ENCODE measurements at regions not wholly inside any gene's neighbourhood (a gene's known extent, or its start where the extent isn't known, plus 50 kb on each side); places are given as distances from the start of the nearest gene placed in this dataset.
"Not testable (repeated sequence)": the region's sequence is repeated elsewhere in the genome, so short reads cannot be mapped to it uniquely, and the experiment has no call there.

DNA sequence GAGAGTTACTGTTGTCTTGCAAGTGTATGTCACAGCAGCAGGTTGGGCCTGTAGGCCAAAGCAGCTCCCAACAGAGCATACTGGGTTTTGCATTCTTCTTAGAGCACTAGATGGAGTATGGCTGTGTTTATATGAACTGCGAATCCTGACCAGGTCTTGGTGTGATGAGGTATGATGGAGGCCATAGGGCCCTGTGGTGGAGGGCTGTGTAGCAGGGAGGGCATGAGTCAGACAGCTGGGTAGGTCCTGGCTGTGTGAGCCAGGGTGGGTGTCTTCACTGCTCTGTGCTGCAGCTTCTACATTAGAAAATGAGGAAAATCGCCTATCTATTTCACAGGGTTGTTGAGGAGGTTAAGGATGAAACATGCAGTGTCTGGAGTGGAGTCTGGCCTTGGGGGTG lies 124.2 kb downstream of the BUB3 start:
- H3K4me1 Mint-ChIP-seq, result no peaks in the 10 kb centered on the region
- H3K4me3 ChIP-seq (replicated peaks in 1 of 3; ENCODE audit: low read depth in 2 of 3, low read length in 3 of 3), result no peak overlapping the region
- peaks cover 20 to 26% (median 21%) of the 10 kb centered on the region in 3 donors for H3K27me3 Mint-ChIP-seq (ENCODE audit: low read depth in 3 of 3)
- no peaks in the 10 kb centered on the region for H3K4me1 ChIP-seq (ENCODE audit: control insufficient read depth in 1 of 2, insufficient read depth in 2 of 2, low read length in 2 of 2)
- H3K36me3 Mint-ChIP-seq, result no peaks in the 10 kb centered on the region
- H3K27ac Mint-ChIP-seq, result no peak overlapping the region
- no peak overlapping the region for H3K9ac ChIP-seq (ENCODE audit: insufficient read depth, low read length, poor library complexity, severe bottlenecking)
- H3K79me2 ChIP-seq (ENCODE audit: insufficient read depth, low read length), result no peaks in the 10 kb centered on the region
- H3K9me3 ChIP-seq (replicated peaks in 1 of 2; ENCODE audit: control insufficient read depth in 1 of 2, insufficient read depth in 1 of 2, low read length in 2 of 2), result peaks cover 0 to 4% of the 10 kb centered on the region in 2 donors
- no peak overlapping the region for H2AFZ ChIP-seq (ENCODE audit: insufficient read depth, low read depth, low read length, poor library complexity, severe bottlenecking)
- H3K4me2 ChIP-seq (replicated peaks; ENCODE audit: extremely low read depth, low read length, poor library complexity, severe bottlenecking), result no peak overlapping the region
- no peak overlapping the region for H3K27ac ChIP-seq (ENCODE audit: low read depth in 1 of 2, low read length in 2 of 2)
- 100% methylated on average over 2 of the region's 2 CpGs for WGBS (ENCODE audit: insufficient coverage)
- intact Hi-C loops (cut with micrococcal nuclease), result no loop called here
- DNase-seq, result no peak
- no peak overlapping the region for H3K4me3 Mint-ChIP-seq
- no peaks in the 10 kb centered on the region for H3K36me3 ChIP-seq (replicated peaks in 1 of 2; ENCODE audit: control insufficient read depth in 1 of 2, insufficient read depth in 2 of 2, low read length in 2 of 2)
- H3K9me3 Mint-ChIP-seq, result peaks cover 5 to 19% (median 13%) of the 10 kb centered on the region in 7 donors
- no peaks in the 10 kb centered on the region for H4K20me1 ChIP-seq (ENCODE audit: insufficient read depth, low read length)
- peaks cover 5 to 20% of the 10 kb centered on the region in 2 donors for H3K27me3 ChIP-seq (ENCODE audit: control insufficient read depth in 2 of 2, insufficient read depth in 2 of 2, low read length in 2 of 2)
- TF ChIP-seq, protein P1, sequence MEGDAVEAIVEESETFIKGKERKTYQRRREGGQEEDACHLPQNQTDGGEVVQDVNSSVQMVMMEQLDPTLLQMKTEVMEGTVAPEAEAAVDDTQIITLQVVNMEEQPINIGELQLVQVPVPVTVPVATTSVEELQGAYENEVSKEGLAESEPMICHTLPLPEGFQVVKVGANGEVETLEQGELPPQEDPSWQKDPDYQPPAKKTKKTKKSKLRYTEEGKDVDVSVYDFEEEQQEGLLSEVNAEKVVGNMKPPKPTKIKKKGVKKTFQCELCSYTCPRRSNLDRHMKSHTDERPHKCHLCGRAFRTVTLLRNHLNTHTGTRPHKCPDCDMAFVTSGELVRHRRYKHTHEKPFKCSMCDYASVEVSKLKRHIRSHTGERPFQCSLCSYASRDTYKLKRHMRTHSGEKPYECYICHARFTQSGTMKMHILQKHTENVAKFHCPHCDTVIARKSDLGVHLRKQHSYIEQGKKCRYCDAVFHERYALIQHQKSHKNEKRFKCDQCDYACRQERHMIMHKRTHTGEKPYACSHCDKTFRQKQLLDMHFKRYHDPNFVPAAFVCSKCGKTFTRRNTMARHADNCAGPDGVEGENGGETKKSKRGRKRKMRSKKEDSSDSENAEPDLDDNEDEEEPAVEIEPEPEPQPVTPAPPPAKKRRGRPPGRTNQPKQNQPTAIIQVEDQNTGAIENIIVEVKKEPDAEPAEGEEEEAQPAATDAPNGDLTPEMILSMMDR (IDR thresholded peaks at IDR 0.05), result no peak

DNA sequence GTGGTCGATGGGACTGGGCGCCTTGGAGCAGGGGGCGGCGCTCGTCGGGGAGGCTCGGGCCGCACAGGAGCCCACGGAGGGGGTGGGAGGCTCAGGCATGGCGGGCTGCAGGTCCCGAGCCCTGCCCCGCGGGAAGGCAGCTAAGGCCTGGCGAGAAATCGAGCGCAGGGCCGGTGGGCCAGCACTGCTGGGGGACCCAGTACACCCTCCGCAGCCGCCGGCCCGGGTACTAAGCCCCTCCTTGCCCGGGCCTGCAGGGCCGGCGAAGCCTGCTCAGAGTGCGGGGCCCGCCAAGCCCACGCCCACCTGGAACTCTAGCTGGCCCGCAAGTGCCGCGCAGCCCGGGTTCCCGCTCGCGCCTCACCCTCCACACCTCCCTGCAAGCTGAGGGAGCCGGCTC lies 129.2 kb downstream of the BUB3 start:
- H3K27me3 Mint-ChIP-seq (ENCODE audit: low read depth in 3 of 3); H3K4me3 ChIP-seq (replicated peaks in 1 of 3; ENCODE audit: low read depth in 2 of 3, low read length in 3 of 3); H3K4me2 ChIP-seq (replicated peaks; ENCODE audit: extremely low read depth, low read length, poor library complexity, severe bottlenecking); H3K79me2 ChIP-seq (ENCODE audit: insufficient read depth, low read length); H3K9me3 ChIP-seq (replicated peaks in 1 of 2; ENCODE audit: control insufficient read depth in 1 of 2, insufficient read depth in 1 of 2, low read length in 2 of 2); H3K9ac ChIP-seq (ENCODE audit: insufficient read depth, low read length, poor library complexity, severe bottlenecking); H3K27ac Mint-ChIP-seq; H3K36me3 ChIP-seq (replicated peaks in 1 of 2; ENCODE audit: control insufficient read depth in 1 of 2, insufficient read depth in 2 of 2, low read length in 2 of 2); DNase-seq; H3K36me3 Mint-ChIP-seq; H3K27me3 ChIP-seq (ENCODE audit: control insufficient read depth in 2 of 2, insufficient read depth in 2 of 2, low read length in 2 of 2); H2AFZ ChIP-seq (ENCODE audit: insufficient read depth, low read depth, low read length, poor library complexity, severe bottlenecking); H4K20me1 ChIP-seq (ENCODE audit: insufficient read depth, low read length); H3K27ac ChIP-seq (ENCODE audit: low read depth in 1 of 2, low read length in 2 of 2); H3K4me3 Mint-ChIP-seq; intact Hi-C loops (cut with micrococcal nuclease); H3K4me1 Mint-ChIP-seq; H3K4me1 ChIP-seq (ENCODE audit: control insufficient read depth in 1 of 2, insufficient read depth in 2 of 2, low read length in 2 of 2): not testable (repeated sequence)
- 96% methylated on average over 15 of the region's 35 CpGs for WGBS (ENCODE audit: insufficient coverage)
- peaks cover 0 to 11% (median 6%) of the 10 kb centered on the region in 7 donors for H3K9me3 Mint-ChIP-seq
